ENCODE measurements at regions not wholly inside any gene's neighbourhood (a gene's known extent, or its start where the extent isn't known, plus 50 kb on each side); places are given as distances from the start of the nearest gene placed in this dataset.

- no peaks in the 10 kb centered on the region for H3K27me3 ChIP-seq
- H3K4me1 ChIP-seq = peaks cover 2% of the 10 kb centered on the region; the same call in 1 of the 2 replicates
- no peak for DNase-seq
- no peak for TF ChIP-seq CTCF (IDR thresholded peaks at IDR 0.05; ENCODE audit: low read depth, low read length)
- no peak overlapping the region for H3K4me3 ChIP-seq (ENCODE audit: low read depth, low read length)
- no peaks in the 10 kb centered on the region for H3K36me3 ChIP-seq
- no peaks in the 10 kb centered on the region for H3K9me3 ChIP-seq
Observed at GRCh38 chr2:58856100-58856499, 615.0 kb upstream of the FANCL start.

GRCh38 chr2:58853420-58853819 lies 612.3 kb upstream of the FANCL start:
- H3K27me3 ChIP-seq = no peaks in the 10 kb centered on the region
- no peak for DNase-seq
- no peaks in the 10 kb centered on the region for H3K9me3 ChIP-seq
- H3K36me3 ChIP-seq = no peaks in the 10 kb centered on the region
- peaks cover 2% of the 10 kb centered on the region; the same call in 1 of the 2 replicates for H3K4me1 ChIP-seq
- H3K4me3 ChIP-seq (ENCODE audit: low read depth, low read length) = no peak overlapping the region
- no peak for TF ChIP-seq CTCF (IDR thresholded peaks at IDR 0.05; ENCODE audit: low read depth, low read length)

- no peak for TF ChIP-seq CTCF (IDR thresholded peaks at IDR 0.05; ENCODE audit: low read depth, low read length)
- H3K9me3 ChIP-seq = no peaks in the 10 kb centered on the region
- no peaks in the 10 kb centered on the region for H3K36me3 ChIP-seq
- H3K4me3 ChIP-seq (ENCODE audit: low read depth, low read length) = no peak overlapping the region
- no peaks in the 10 kb centered on the region for H3K27me3 ChIP-seq
- no peak for DNase-seq
- H3K4me1 ChIP-seq = peaks cover 2% of the 10 kb centered on the region; the same call in 1 of the 2 replicates
Observed at GRCh38 chr2:58852905-58853304, 611.8 kb upstream of the FANCL start.

- TF ChIP-seq CTCF (IDR thresholded peaks at IDR 0.05; ENCODE audit: low read depth, low read length) = no peak
- Histone ChIP-seq H3K4me3 (ENCODE audit: low read depth, low read length) (no peak overlapping the region), H3K27me3 (no peaks in the 10 kb centered on the region), H3K4me1 (peaks cover 2% of the 10 kb centered on the region; the same call in 1 of the 2 replicates), H3K9me3 (no peaks in the 10 kb centered on the region), H3K36me3 (no peaks in the 10 kb centered on the region)
- no peak for DNase-seq
Observed at GRCh38 chr2:58852243-58852642, 611.1 kb upstream of the FANCL start.

- no peaks in the 10 kb centered on the region for H3K9me3 ChIP-seq
- DNase-seq = no peak
- no peaks in the 10 kb centered on the region for H3K27me3 ChIP-seq
- H3K4me3 ChIP-seq (ENCODE audit: low read depth, low read length) = no peak overlapping the region
- no peaks in the 10 kb centered on the region for H3K36me3 ChIP-seq
- TF ChIP-seq CTCF (IDR thresholded peaks at IDR 0.05; ENCODE audit: low read depth, low read length) = no peak
- peaks cover 2% of the 10 kb centered on the region; the same call in 1 of the 2 replicates for H3K4me1 ChIP-seq
Observed at GRCh38 chr2:58851598-58851997, 610.5 kb upstream of the FANCL start.

GRCh38 chr2:58845011-58845410 lies 603.9 kb upstream of the FANCL start:
- H3K9me3 ChIP-seq = no peaks in the 10 kb centered on the region
- no peak for DNase-seq
- TF ChIP-seq CTCF (IDR thresholded peaks at IDR 0.05; ENCODE audit: low read depth, low read length) = no peak
- no peak overlapping the region for H3K4me3 ChIP-seq (ENCODE audit: low read depth, low read length)
- H3K36me3 ChIP-seq = no peaks in the 10 kb centered on the region
- H3K4me1 ChIP-seq = peaks cover 11% of the 10 kb centered on the region; the same call in 1 of the 2 replicates
- no peaks in the 10 kb centered on the region for H3K27me3 ChIP-seq

Data from BE2C (cell line).